Activated CD8-positive, alpha-beta memory T cell treated with anti-CD3 and anti-CD28 coated beads for 1 hour (primary cell): ENCODE measurements at regions not wholly inside any gene's neighbourhood (a gene's known extent, or its start where the extent isn't known, plus 50 kb on each side); places are given as distances from the start of the nearest gene placed in this dataset.

Experiments used
- DNase-seq, 2 donors: peaks; one replicate each; pipeline ENCODE4 v3.0.0-alpha.2; 2020; ENCODE audit warnings: low read depth in 1 of 2; ENCODE audit errors: extremely low read depth in 1 of 2

GRCh38 chr1:87506147-87506546, 177.5 kb downstream of the LMO4 start:
- no peak for DNase-seq

GRCh38 chr1:87508247-87508787, 179.6 kb downstream of the LMO4 start:
- DNase-seq: no peak

- no peak for DNase-seq
Observed at GRCh38 chr1:87510540-87510939, 181.9 kb downstream of the LMO4 start.

GRCh38 chr1:87511449-87511848, 182.8 kb downstream of the LMO4 start:
- no peak for DNase-seq

GRCh38 chr1:87512431-87512830, 183.8 kb downstream of the LMO4 start:
- DNase-seq: no peak

GRCh38 chr1:87513255-87513654, 184.6 kb downstream of the LMO4 start:
- DNase-seq: no peak

- DNase-seq: no peak
Observed at GRCh38 chr1:87513966-87514660, 185.4 kb downstream of the LMO4 start.

GRCh38 chr1:87515781-87516180, 187.1 kb downstream of the LMO4 start:
- no peak for DNase-seq

GRCh38 chr1:87518794-87519193, 190.1 kb downstream of the LMO4 start:
- DNase-seq: no peak

- DNase-seq: no peak
Observed at GRCh38 chr1:87521452-87521851, 192.8 kb downstream of the LMO4 start.

- DNase-seq: no peak
Observed at GRCh38 chr1:87523466-87523865, 194.8 kb downstream of the LMO4 start.

- DNase-seq: no peak
Observed at GRCh38 chr1:87524021-87524754, 195.5 kb downstream of the LMO4 start.

- no peak for DNase-seq
Observed at GRCh38 chr1:87528754-87529517, 200.3 kb downstream of the LMO4 start.

- no peak for DNase-seq
Observed at GRCh38 chr1:87530042-87530807, 201.5 kb downstream of the LMO4 start.

- no peak for DNase-seq
Observed at GRCh38 chr1:87535551-87535950, 206.9 kb downstream of the LMO4 start.

- no peak for DNase-seq
Observed at GRCh38 chr1:87539147-87539546, 210.5 kb downstream of the LMO4 start.

- DNase-seq: no peak
Observed at GRCh38 chr1:87542697-87543096, 214.0 kb downstream of the LMO4 start.

GRCh38 chr1:87549738-87550137, 221.1 kb downstream of the LMO4 start:
- DNase-seq: no peak

GRCh38 chr1:87553511-87553910, 224.8 kb downstream of the LMO4 start:
- DNase-seq: no peak

- no peak for DNase-seq
Observed at GRCh38 chr1:87555366-87555765, 226.7 kb downstream of the LMO4 start.

GRCh38 chr1:87556326-87556725, 227.6 kb downstream of the LMO4 start:
- no peak for DNase-seq
